ENCODE measurements at regions not wholly inside any gene's neighbourhood (a gene's known extent, or its start where the extent isn't known, plus 50 kb on each side); places are given as distances from the start of the nearest gene placed in this dataset.

GRCh38 chr13:61768175-61768574, 352.5 kb upstream of the PCDH20 start:
- DNase-seq (no peak), ATAC-seq (ENCODE audit: low FRiP score) (no peak)
- H3K36me3 ChIP-seq (ENCODE audit: control insufficient read depth in 1 of 2, insufficient read depth in 2 of 2, low read length in 1 of 2): no peaks in the 10 kb centered on the region
- no peaks in the 10 kb centered on the region for H3K4me1 ChIP-seq (ENCODE audit: control insufficient read depth in 1 of 2, insufficient read depth in 2 of 2, low read length in 2 of 2)
- no peaks in the 10 kb centered on the region for H3K27me3 ChIP-seq (ENCODE audit: control insufficient read depth in 1 of 2, insufficient read depth in 2 of 2, low read length in 1 of 2)
- intact Hi-C loops (cut with DNase I): no loop called here
- no peak overlapping the region for H3K4me3 ChIP-seq (ENCODE audit: low read length in 2 of 2)
- peaks cover 2% of the 10 kb centered on the region for H3K9me3 ChIP-seq (ENCODE audit: control insufficient read depth, low read length)
- H3K27ac ChIP-seq (ENCODE audit: low read depth in 1 of 2, low read length in 2 of 2): no peak overlapping the region
- 94 to 98% methylated on average over 2 of the region's 2 CpGs for WGBS, 2 donors

- Histone ChIP-seq H3K27me3 (ENCODE audit: control insufficient read depth in 1 of 2, insufficient read depth in 2 of 2, low read length in 1 of 2) (no peaks in the 10 kb centered on the region), H3K36me3 (ENCODE audit: control insufficient read depth in 1 of 2, insufficient read depth in 2 of 2, low read length in 1 of 2) (no peaks in the 10 kb centered on the region), H3K4me3 (ENCODE audit: low read length in 2 of 2) (no peak overlapping the region), H3K4me1 (ENCODE audit: control insufficient read depth in 1 of 2, insufficient read depth in 2 of 2, low read length in 2 of 2) (no peaks in the 10 kb centered on the region), H3K9me3 (ENCODE audit: control insufficient read depth, low read length) (peaks cover 2% of the 10 kb centered on the region), H3K27ac (ENCODE audit: low read depth in 1 of 2, low read length in 2 of 2) (no peak overlapping the region)
- DNase-seq: no peak
- WGBS, 2 donors: 75 to 85% methylated on average over 11 of the region's 11 CpGs
- intact Hi-C loops (cut with DNase I): no loop called here
- no peak for ATAC-seq (ENCODE audit: low FRiP score)
Measured at GRCh38 chr13:61766667-61767058, 351.0 kb upstream of the PCDH20 start.

GRCh38 chr13:61765940-61766666, 350.5 kb upstream of the PCDH20 start:
- DNase-seq: no peak
- H3K36me3 ChIP-seq (ENCODE audit: control insufficient read depth in 1 of 2, insufficient read depth in 2 of 2, low read length in 1 of 2): no peaks in the 10 kb centered on the region
- no peak overlapping the region for H3K4me3 ChIP-seq (ENCODE audit: low read length in 2 of 2)
- no peaks in the 10 kb centered on the region for H3K27me3 ChIP-seq (ENCODE audit: control insufficient read depth in 1 of 2, insufficient read depth in 2 of 2, low read length in 1 of 2)
- no peaks in the 10 kb centered on the region for H3K4me1 ChIP-seq (ENCODE audit: control insufficient read depth in 1 of 2, insufficient read depth in 2 of 2, low read length in 2 of 2)
- H3K27ac ChIP-seq (ENCODE audit: low read depth in 1 of 2, low read length in 2 of 2): no peak overlapping the region
- intact Hi-C loops (cut with DNase I): no loop called here
- peaks cover 2% of the 10 kb centered on the region for H3K9me3 ChIP-seq (ENCODE audit: control insufficient read depth, low read length)
- no peak for ATAC-seq (ENCODE audit: low FRiP score)
- 80 to 90% methylated on average over 14 of the region's 14 CpGs for WGBS, 2 donors

- Histone ChIP-seq H3K27me3 (ENCODE audit: control insufficient read depth in 1 of 2, insufficient read depth in 2 of 2, low read length in 1 of 2) (no peaks in the 10 kb centered on the region), H3K9me3 (ENCODE audit: control insufficient read depth, low read length) (no peaks in the 10 kb centered on the region), H3K4me3 (ENCODE audit: low read length in 2 of 2) (no peak overlapping the region), H3K36me3 (ENCODE audit: control insufficient read depth in 1 of 2, insufficient read depth in 2 of 2, low read length in 1 of 2) (no peaks in the 10 kb centered on the region), H3K4me1 (ENCODE audit: control insufficient read depth in 1 of 2, insufficient read depth in 2 of 2, low read length in 2 of 2) (no peaks in the 10 kb centered on the region), H3K27ac (ENCODE audit: low read depth in 1 of 2, low read length in 2 of 2) (no peak overlapping the region)
- no peak for ATAC-seq (ENCODE audit: low FRiP score)
- intact Hi-C loops (cut with DNase I): no loop called here
- WGBS, 2 donors: 66 to 69% methylated on average over 16 of the region's 16 CpGs
- DNase-seq: peak in 1 of 2 donors; percentile 68
Measured at GRCh38 chr13:61765181-61765742, 349.6 kb upstream of the PCDH20 start.

GRCh38 chr13:61761690-61762089, 346.0 kb upstream of the PCDH20 start:
- DNase-seq: no peak
- Histone ChIP-seq H3K4me3 (ENCODE audit: low read length in 2 of 2) (no peak overlapping the region), H3K4me1 (ENCODE audit: control insufficient read depth in 1 of 2, insufficient read depth in 2 of 2, low read length in 2 of 2) (no peaks in the 10 kb centered on the region), H3K27ac (ENCODE audit: low read depth in 1 of 2, low read length in 2 of 2) (no peak overlapping the region), H3K36me3 (ENCODE audit: control insufficient read depth in 1 of 2, insufficient read depth in 2 of 2, low read length in 1 of 2) (no peaks in the 10 kb centered on the region), H3K9me3 (ENCODE audit: control insufficient read depth, low read length) (no peaks in the 10 kb centered on the region), H3K27me3 (ENCODE audit: control insufficient read depth in 1 of 2, insufficient read depth in 2 of 2, low read length in 1 of 2) (no peaks in the 10 kb centered on the region)
- intact Hi-C loops (cut with DNase I): no loop called here
- ATAC-seq (ENCODE audit: low FRiP score): no peak
- WGBS, 2 donors: 90 to 91% methylated on average over 1 of the region's 1 CpG

- WGBS, 2 donors: 94 to 95% methylated on average over 3 of the region's 3 CpGs
- DNase-seq (no peak), ATAC-seq (ENCODE audit: low FRiP score) (no peak)
- no peak overlapping the region for H3K4me3 ChIP-seq (ENCODE audit: low read length in 2 of 2)
- H3K9me3 ChIP-seq (ENCODE audit: control insufficient read depth, low read length): no peaks in the 10 kb centered on the region
- H3K27ac ChIP-seq (ENCODE audit: low read depth in 1 of 2, low read length in 2 of 2): no peak overlapping the region
- H3K27me3 ChIP-seq (ENCODE audit: control insufficient read depth in 1 of 2, insufficient read depth in 2 of 2, low read length in 1 of 2): no peaks in the 10 kb centered on the region
- no peaks in the 10 kb centered on the region for H3K36me3 ChIP-seq (ENCODE audit: control insufficient read depth in 1 of 2, insufficient read depth in 2 of 2, low read length in 1 of 2)
- intact Hi-C loops (cut with DNase I): no loop called here
- H3K4me1 ChIP-seq (ENCODE audit: control insufficient read depth in 1 of 2, insufficient read depth in 2 of 2, low read length in 2 of 2): no peaks in the 10 kb centered on the region
Measured at GRCh38 chr13:61760102-61760501, 344.5 kb upstream of the PCDH20 start.

GRCh38 chr13:61756031-61756430, 340.4 kb upstream of the PCDH20 start:
- intact Hi-C loops (cut with DNase I): no loop called here

GRCh38 chr13:61751039-61751438, 335.4 kb upstream of the PCDH20 start:
- Histone ChIP-seq H3K4me3 (ENCODE audit: low read length in 2 of 2) (no peak overlapping the region), H3K27me3 (ENCODE audit: control insufficient read depth in 1 of 2, insufficient read depth in 2 of 2, low read length in 1 of 2) (no peaks in the 10 kb centered on the region), H3K36me3 (ENCODE audit: control insufficient read depth in 1 of 2, insufficient read depth in 2 of 2, low read length in 1 of 2) (no peaks in the 10 kb centered on the region), H3K27ac (ENCODE audit: low read depth in 1 of 2, low read length in 2 of 2) (no peak overlapping the region), H3K9me3 (ENCODE audit: control insufficient read depth, low read length) (no peaks in the 10 kb centered on the region), H3K4me1 (ENCODE audit: control insufficient read depth in 1 of 2, insufficient read depth in 2 of 2, low read length in 2 of 2) (no peaks in the 10 kb centered on the region)
- intact Hi-C loops (cut with DNase I): no loop called here
- no peak for DNase-seq
- ATAC-seq (ENCODE audit: low FRiP score): no peak

More at GRCh38 chr13:61756031-61756430, 340.4 kb upstream of the PCDH20 start:
- Histone ChIP-seq H3K36me3 (ENCODE audit: control insufficient read depth in 1 of 2, insufficient read depth in 2 of 2, low read length in 1 of 2) (no peaks in the 10 kb centered on the region), H3K4me3 (ENCODE audit: low read length in 2 of 2) (no peak overlapping the region), H3K9me3 (ENCODE audit: control insufficient read depth, low read length) (no peaks in the 10 kb centered on the region), H3K27ac (ENCODE audit: low read depth in 1 of 2, low read length in 2 of 2) (no peak overlapping the region), H3K4me1 (ENCODE audit: control insufficient read depth in 1 of 2, insufficient read depth in 2 of 2, low read length in 2 of 2) (no peaks in the 10 kb centered on the region), H3K27me3 (ENCODE audit: control insufficient read depth in 1 of 2, insufficient read depth in 2 of 2, low read length in 1 of 2) (no peaks in the 10 kb centered on the region)
- DNase-seq: no peak
- WGBS, 2 donors: 28 to 79% methylated on average over 1 of the region's 1 CpG
- no peak for ATAC-seq (ENCODE audit: low FRiP score)

- Histone ChIP-seq H3K36me3 (ENCODE audit: control insufficient read depth in 1 of 2, insufficient read depth in 2 of 2, low read length in 1 of 2) (no peaks in the 10 kb centered on the region), H3K9me3 (ENCODE audit: control insufficient read depth, low read length) (no peaks in the 10 kb centered on the region), H3K27me3 (ENCODE audit: control insufficient read depth in 1 of 2, insufficient read depth in 2 of 2, low read length in 1 of 2) (no peaks in the 10 kb centered on the region), H3K4me3 (ENCODE audit: low read length in 2 of 2) (no peak overlapping the region), H3K27ac (ENCODE audit: low read depth in 1 of 2, low read length in 2 of 2) (no peak overlapping the region), H3K4me1 (ENCODE audit: control insufficient read depth in 1 of 2, insufficient read depth in 2 of 2, low read length in 2 of 2) (no peaks in the 10 kb centered on the region)
- intact Hi-C loops (cut with DNase I): no loop called here
- DNase-seq (no peak), ATAC-seq (ENCODE audit: low FRiP score) (no peak)
- 5 to 6% methylated on average over 2 of the region's 2 CpGs for WGBS, 2 donors
Measured at GRCh38 chr13:61738236-61738750, 322.6 kb upstream of the PCDH20 start.
